ENCODE measurements at regions not wholly inside any gene's neighbourhood (a gene's known extent, or its start where the extent isn't known, plus 50 kb on each side); places are given as distances from the start of the nearest gene placed in this dataset.

DNA sequence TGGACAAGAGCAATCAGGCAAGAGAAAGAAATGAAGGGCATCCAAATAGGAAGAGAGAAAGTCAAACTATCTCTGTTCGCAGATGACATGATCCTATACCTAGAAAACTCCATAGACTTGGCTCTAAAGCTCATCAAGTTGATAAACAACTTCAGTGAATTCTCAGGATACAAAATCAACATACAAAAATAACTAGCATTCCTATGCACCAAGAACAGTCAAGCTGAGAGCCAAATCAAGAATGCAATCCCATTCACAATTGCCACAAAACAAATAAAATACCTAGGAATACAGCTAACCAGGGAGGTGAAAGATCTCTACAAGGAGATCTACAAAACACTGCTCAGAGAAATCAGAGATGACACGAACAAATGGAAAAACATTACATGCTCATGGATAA lies 417.5 kb upstream of the ATP2B1 start:
- DNase-seq (no peak), ATAC-seq (no peak)
- no peak overlapping the region for H3K4me3 ChIP-seq
- H3K9me3 ChIP-seq = no peaks in the 10 kb centered on the region
- peaks cover 4% of the 10 kb centered on the region for H3K4me1 ChIP-seq (ENCODE audit: low read depth)
- TF ChIP-seq, protein P1, sequence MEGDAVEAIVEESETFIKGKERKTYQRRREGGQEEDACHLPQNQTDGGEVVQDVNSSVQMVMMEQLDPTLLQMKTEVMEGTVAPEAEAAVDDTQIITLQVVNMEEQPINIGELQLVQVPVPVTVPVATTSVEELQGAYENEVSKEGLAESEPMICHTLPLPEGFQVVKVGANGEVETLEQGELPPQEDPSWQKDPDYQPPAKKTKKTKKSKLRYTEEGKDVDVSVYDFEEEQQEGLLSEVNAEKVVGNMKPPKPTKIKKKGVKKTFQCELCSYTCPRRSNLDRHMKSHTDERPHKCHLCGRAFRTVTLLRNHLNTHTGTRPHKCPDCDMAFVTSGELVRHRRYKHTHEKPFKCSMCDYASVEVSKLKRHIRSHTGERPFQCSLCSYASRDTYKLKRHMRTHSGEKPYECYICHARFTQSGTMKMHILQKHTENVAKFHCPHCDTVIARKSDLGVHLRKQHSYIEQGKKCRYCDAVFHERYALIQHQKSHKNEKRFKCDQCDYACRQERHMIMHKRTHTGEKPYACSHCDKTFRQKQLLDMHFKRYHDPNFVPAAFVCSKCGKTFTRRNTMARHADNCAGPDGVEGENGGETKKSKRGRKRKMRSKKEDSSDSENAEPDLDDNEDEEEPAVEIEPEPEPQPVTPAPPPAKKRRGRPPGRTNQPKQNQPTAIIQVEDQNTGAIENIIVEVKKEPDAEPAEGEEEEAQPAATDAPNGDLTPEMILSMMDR (IDR thresholded peaks at IDR 0.05) = no peak
- H3K36me3 ChIP-seq (ENCODE audit: low read depth) = no peaks in the 10 kb centered on the region
- intact Hi-C loops (cut with DNase I, micrococcal nuclease) = no loop called here

DNA sequence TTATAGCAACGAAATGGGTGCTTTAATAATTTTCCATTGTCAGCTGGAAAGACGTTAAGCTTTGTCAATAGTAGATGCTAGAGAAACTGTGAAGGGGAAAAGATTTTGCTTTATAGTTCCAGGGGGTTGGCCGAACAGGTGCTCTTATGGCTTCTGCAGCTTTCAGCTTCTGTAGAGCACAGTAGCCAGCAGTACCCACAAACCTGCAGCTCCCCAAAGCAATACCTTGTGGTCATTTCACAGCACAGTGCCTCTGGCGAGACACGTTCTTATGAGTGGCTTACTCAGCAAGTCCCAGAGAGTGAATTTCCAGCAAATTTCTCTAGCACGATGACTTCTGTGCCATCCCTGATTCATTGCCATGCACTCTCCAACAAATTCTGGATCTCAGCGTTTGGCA lies 416.3 kb upstream of the ATP2B1 start:
- Histone ChIP-seq H3K4me3 (no peak overlapping the region), H3K36me3 (ENCODE audit: low read depth) (no peaks in the 10 kb centered on the region), H3K4me1 (ENCODE audit: low read depth) (peaks cover 4% of the 10 kb centered on the region), H3K9me3 (peaks cover 12% of the 10 kb centered on the region)
- ATAC-seq (no peak), DNase-seq (no peak)
- intact Hi-C loops (cut with DNase I, micrococcal nuclease) = no loop called here
- TF ChIP-seq, protein P1 (IDR thresholded peaks at IDR 0.05) = no peak

DNA sequence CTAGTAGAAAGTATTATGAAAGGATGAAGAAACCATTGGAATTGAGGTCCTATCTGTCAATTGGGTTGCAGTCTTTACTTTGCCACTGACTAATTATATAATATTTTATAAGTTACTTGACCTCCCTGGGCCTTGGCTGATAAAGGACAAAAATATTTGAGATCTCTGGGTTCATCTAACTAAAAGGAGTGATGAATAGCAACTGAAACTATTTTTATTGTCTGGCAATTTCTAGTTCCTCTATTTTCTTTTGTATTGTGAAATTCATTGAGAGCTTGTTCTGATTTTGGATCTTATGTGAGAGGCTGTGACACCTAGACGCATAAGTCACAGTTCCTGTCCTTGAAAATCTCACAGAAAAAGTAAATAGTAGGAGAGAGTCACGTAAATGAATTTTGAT lies 415.7 kb upstream of the ATP2B1 start:
- Histone ChIP-seq H3K4me1 (ENCODE audit: low read depth) (peaks cover 4% of the 10 kb centered on the region), H3K9me3 (peaks cover 12% of the 10 kb centered on the region), H3K36me3 (ENCODE audit: low read depth) (no peaks in the 10 kb centered on the region), H3K4me3 (no peak overlapping the region)
- DNase-seq = no peak
- intact Hi-C loops (cut with DNase I, micrococcal nuclease) = no loop called here
- TF ChIP-seq, protein P1 (IDR thresholded peaks at IDR 0.05) = no peak
- ATAC-seq = no peak

DNA sequence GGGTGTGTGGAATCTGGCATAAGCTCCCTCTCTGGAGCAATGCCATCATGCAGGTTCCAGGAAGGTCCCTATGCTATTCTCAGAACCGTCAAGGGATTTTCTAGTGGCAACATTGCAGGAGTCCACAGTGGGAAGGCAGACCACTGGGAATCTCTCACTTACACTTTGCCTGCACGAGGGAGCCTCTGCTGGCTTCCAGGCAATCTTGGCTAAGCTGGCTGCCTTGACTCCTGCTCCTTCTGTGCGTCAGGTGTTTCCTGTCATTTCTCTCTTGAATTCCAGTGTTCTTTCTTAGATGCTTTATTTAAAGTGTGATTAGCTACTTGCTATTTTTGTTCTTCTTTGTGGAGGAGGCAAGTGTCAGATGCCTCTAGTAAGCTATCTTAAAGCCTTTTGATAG lies 414.0 kb upstream of the ATP2B1 start:
- peaks cover 12% of the 10 kb centered on the region for H3K9me3 ChIP-seq
- H3K4me1 ChIP-seq (ENCODE audit: low read depth) = no peaks in the 10 kb centered on the region
- intact Hi-C loops (cut with DNase I, micrococcal nuclease) = no loop called here
- no peak for ATAC-seq
- DNase-seq = no peak
- no peaks in the 10 kb centered on the region for H3K36me3 ChIP-seq (ENCODE audit: low read depth)
- H3K4me3 ChIP-seq = no peak overlapping the region
- TF ChIP-seq, protein P1 (IDR thresholded peaks at IDR 0.05) = no peak

DNA sequence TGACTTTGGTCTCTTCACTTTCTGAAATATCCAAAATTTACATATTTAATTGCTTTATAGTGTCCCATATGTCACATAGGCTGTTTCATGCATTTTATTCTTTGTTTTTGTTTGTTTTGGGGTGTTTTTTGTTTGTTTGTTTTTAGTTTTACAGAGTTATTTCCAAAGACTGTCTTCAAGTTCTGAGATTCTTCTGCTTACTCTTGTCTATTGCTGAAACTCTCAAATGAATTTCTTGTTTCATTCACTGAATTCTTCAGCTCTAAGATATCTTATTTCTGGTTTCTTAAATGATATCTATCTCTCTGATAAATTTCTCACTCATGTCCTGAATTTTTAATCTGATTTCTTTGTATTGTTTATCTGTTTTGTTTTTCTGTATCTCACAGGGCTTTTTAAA lies 412.0 kb upstream of the ATP2B1 start:
- no peak overlapping the region for H3K4me3 ChIP-seq
- DNase-seq (no peak), ATAC-seq (no peak)
- H3K36me3 ChIP-seq (ENCODE audit: low read depth) = no peaks in the 10 kb centered on the region
- H3K4me1 ChIP-seq (ENCODE audit: low read depth) = no peaks in the 10 kb centered on the region
- peaks cover 12% of the 10 kb centered on the region for H3K9me3 ChIP-seq
- TF ChIP-seq, protein P1 (IDR thresholded peaks at IDR 0.05) = no peak
- intact Hi-C loops (cut with DNase I, micrococcal nuclease) = no loop called here

DNA sequence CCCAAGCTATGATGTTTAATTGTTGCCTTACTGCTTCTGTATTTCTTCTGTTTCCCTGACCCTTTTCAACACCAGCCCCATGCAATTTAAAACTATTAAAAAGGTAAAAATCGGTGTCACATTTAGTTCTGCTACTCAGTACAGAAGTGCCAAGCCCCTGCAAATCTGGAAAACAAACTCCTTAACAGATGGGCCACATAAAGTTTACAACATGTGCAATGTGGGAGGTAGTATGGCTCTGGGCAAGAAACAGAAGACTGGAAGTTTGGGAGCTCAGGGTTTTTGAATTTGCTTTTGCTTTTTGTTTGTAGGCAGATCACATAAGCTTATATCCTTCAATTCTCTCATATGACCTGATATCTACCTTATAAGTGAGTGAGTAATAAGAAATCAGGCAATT lies 404.0 kb upstream of the ATP2B1 start:
- no peak for DNase-seq
- H3K4me1 ChIP-seq (ENCODE audit: low read depth) = no peaks in the 10 kb centered on the region
- no peaks in the 10 kb centered on the region for H3K36me3 ChIP-seq (ENCODE audit: low read depth)
- no peak overlapping the region for H3K4me3 ChIP-seq
- H3K9me3 ChIP-seq = no peaks in the 10 kb centered on the region
- ATAC-seq = no peak
- TF ChIP-seq, protein P1 (IDR thresholded peaks at IDR 0.05) = no peak
- intact Hi-C loops (cut with DNase I, micrococcal nuclease) = no loop called here

Measured in mucosa of descending colon (tissue), 3 donors.